ENCODE measurements at regions not wholly inside any gene's neighbourhood (a gene's known extent, or its start where the extent isn't known, plus 50 kb on each side); places are given as distances from the start of the nearest gene placed in this dataset.
"Not testable (repeated sequence)": the region's sequence is repeated elsewhere in the genome, so short reads cannot be mapped to it uniquely, and the experiment has no call there.

GRCh38 chr6:55955684-55956083 is 80.3 kb upstream of the BMP5 start:
- no peak for DNase-seq

- DNase-seq: no peak
Measured at GRCh38 chr6:55954436-55954835, 79.0 kb upstream of the BMP5 start.

GRCh38 chr6:55953335-55953734 is 77.9 kb upstream of the BMP5 start:
- peak; percentile 43 to 52 for DNase-seq

- no peak for DNase-seq
Measured at GRCh38 chr6:55950071-55950814, 74.9 kb upstream of the BMP5 start.

- DNase-seq: no peak
Measured at GRCh38 chr6:55943329-55943728, 67.9 kb upstream of the BMP5 start.

GRCh38 chr6:55941702-55942101 is 66.3 kb upstream of the BMP5 start:
- peak in 1 of 2 donors; percentile 19 for DNase-seq

- peak; percentile 16 to 18 for DNase-seq
Measured at GRCh38 chr6:55937951-55938690, 62.7 kb upstream of the BMP5 start.

- peak; percentile 55 to 59 for DNase-seq
Measured at GRCh38 chr6:55937261-55937947, 62.0 kb upstream of the BMP5 start.

GRCh38 chr6:55931101-55931500 is 55.7 kb upstream of the BMP5 start:
- DNase-seq: peak; percentile 18 to 28

- not testable (repeated sequence) for DNase-seq
Measured at GRCh38 chr6:55927713-55928112, 52.3 kb upstream of the BMP5 start.

GRCh38 chr6:55925292-55925691 is 49.9 kb upstream of the BMP5 start:
- DNase-seq: no peak

All from right lung (tissue), 2 donors.